NCI-H1694 (cell line): ENCODE measurements at regions not wholly inside any gene's neighbourhood (a gene's known extent, or its start where the extent isn't known, plus 50 kb on each side); places are given as distances from the start of the nearest gene placed in this dataset.

Experiments used
- DNase-seq: peaks from one replicate; lab custom pipeline; 2025; lab: John Stamatoyannopoulos, UW

GRCh38 chr13:34751492-34751891, 190.6 kb upstream of the NBEA start:
- no peak for DNase-seq

DNA sequence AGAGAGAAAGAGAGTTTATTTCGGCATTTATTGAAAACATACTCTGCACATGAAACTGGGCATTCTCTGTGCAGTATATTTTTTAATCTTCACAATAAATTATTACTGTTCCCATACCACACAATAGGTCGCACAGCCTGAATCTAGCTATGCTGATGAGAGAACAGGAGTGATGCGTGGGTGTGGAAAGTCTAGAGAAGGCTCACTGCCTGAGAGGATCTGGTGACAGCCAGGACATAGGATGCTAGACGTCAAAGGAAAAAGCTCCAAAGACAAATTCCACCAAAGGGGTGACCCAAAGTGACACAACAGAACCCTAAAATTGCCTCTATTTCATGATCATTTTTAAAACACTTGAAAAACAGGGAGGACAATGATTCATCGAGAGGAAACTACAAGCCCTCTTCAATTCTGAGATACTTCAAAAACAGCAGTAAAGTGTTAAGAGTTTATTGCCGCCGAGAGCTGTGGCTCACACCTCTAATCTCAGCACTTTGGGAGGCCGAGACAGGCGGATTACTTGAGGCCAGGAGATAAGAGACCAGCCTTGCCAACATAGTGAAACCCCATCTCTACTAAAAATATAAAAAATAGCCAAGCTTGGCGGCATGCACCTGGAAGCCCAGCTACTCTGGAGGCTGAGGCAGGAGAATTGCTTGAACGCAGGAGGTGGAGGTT, 189.6 kb upstream of the NBEA start:
- no peak for DNase-seq

DNA sequence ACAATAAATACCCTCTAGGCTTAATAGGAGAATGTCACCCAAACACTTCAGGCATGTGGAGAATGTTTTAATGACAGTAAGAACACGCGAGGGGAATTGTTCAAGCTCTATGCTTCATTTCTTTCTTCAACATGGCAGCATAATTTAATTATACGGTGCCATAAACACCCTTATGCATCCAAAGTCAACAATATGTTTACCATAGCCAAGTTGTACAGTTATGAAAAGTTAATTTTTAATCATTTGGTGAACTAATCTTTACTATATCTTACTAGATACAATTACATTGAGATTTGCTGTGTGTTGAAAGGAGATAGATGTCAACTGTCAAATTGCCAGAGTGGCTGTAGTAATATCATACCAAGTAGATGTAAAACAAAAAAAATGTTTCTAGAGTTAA, 185.9 kb upstream of the NBEA start:
- DNase-seq: no peak

DNA sequence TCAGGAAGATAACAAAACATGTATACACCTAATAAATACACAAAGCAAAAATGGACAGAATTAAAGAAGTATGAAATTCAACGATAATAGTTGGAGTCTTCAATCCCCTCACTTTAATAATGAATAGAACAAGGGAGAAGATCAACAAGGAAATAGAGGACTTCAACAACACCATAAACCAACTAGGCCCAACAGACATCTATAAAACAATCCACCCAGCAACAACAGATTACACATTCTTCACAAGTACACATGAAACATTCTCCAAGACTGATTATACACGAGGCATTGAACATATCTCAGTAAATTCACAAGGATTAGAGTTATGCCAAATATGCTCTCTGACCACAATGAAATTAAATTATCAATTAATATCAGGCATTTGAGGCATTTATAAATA, 185.5 kb upstream of the NBEA start:
- DNase-seq: no peak

- no peak for DNase-seq
These were observed 184.6 kb upstream of the NBEA start for GRCh38 chr13:34757441-34757840.

- DNase-seq: no peak
These were observed 183.4 kb upstream of the NBEA start for GRCh38 chr13:34758628-34759027.

DNA sequence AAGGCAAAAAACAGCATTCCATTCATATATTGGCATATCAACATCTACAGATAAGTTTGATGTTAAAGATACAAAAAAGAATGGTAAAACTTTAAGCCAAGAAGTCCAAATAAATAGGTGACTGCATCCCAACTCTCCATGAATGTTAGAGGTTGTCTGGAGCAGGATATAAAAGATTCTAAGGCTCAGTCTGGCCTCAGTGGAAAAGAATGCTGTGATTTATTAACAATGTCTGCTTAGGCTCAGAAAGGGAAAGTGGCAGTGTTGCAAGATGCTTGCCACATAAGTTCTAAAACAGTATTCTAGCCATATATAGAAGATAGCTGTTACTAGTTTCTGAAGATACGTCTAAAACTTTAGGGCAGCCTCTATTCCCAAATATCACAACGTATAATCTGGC, 179.8 kb upstream of the NBEA start:
- no peak for DNase-seq

DNA sequence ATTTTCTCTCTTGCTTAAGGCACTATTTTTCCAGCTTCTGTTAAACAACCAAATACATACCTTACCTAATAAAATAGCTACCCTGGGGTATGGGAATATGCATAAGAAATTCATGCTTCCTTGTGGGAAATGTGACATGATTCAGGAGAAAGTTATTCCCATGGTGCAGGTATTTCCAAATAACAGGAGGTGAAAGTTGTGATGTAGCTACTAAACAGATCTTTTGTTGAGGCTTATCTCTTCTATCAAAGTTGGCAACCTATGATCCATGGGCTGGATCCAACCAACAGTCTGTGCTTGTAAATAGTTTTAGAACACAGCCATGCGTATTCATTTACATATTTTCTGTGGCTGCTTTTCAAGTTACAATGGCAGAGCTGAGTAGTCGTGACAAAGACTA, 177.8 kb upstream of the NBEA start:
- DNase-seq: no peak

DNA sequence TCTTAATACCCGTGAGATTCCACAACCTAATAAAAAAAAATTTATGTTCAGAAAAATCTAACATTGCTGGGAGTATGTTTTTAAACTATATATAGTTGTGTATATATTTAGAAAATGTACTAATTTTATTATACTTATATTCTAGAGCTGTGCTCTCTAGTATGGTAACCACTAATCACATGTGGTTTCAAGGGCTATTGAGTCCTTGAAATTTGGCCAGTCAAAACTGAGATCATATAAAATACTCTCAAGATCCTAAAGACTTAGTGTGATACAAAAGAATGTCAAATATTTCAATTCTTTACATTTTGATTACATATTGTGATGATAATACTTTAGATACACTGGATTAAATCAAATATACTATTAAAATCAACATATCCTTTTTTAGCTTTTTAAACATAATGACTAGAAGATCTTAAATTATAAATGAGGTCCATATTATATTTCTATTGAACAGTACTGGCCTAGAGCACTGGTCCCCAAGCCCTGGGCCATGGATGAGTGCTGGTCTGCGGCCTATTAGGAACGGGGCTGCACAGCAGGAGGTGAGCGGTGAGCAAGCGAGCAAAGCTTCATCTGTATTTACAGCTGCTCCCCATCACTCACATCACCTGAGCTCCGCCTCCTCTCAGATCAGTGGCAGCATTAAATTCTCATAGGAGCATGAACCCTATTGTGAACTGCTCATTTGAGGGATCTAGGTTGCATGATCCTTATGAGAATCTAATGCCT, 176.5 kb upstream of the NBEA start:
- DNase-seq: no peak

DNA sequence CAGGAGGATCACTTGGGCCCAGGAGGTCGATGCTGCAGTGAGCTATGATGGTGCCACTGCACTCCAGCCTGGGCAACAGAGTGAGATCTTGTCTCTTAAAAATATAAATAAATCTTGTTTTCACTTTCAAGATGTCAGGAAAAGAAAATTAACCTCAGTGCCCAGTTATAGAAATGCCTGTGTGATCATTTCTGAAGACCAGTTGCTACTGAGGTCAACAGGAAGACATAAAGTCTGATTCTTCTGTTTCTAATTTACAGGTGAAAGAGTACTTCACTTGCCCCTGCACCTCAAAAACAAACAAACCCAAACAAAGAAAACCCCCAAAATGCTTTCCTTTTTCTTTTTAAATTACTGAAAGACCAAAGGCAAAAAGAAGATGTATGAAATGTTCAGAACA, 174.3 kb upstream of the NBEA start:
- DNase-seq: no peak

GRCh38 chr13:34772206-34772605, 169.9 kb upstream of the NBEA start:
- DNase-seq: no peak

DNA sequence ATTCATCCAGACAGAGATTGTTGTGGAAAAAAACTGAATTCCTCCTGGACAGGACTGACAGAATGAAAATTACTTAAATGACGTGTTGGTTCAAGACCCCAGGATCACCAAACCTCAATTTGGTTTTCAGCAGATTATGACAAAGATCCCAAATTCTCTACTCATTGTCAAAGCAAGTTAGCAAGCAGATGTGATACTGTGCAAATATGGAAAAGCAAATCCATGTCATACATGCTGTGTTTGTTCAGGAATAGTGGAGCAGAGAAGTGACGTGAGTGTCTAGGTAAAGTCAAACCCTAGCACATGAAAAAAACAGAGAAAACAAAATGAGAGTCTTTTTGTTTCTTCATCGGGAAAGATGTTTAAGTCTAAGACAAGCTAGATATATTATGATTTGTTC, 169.2 kb upstream of the NBEA start:
- DNase-seq: no peak

DNA sequence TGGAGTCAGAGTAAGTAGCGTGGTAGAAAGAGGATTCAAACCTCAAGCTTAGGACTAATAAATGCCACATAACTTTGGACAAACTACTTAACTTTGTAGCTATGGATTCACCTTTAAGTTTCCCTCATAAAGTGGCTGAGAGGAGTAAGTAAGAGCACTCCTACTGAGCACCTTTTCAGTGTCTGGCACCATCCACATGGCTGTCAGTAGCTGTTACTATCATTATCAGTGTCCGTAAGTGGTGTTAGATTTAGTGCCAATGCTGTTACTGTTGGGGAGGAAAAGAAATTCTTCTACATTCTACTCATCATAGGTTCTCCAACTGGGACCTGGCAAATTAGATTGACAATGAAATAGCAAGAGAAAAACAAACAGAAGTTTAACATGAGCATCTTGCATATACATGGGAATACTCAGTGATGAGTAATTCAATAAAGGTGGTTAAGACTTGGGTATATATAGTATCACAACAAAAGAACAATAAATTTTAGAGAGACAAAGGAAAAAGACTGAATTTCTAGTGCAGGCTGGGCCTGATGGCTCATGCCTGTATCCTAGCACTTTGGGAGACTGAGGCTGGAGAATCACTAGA, 165.6 kb upstream of the NBEA start:
- no peak for DNase-seq

- DNase-seq: no peak
These were observed 164.8 kb upstream of the NBEA start for GRCh38 chr13:34777089-34777913.

GRCh38 chr13:34777914-34778303, 164.2 kb upstream of the NBEA start:
- DNase-seq: no peak

DNA sequence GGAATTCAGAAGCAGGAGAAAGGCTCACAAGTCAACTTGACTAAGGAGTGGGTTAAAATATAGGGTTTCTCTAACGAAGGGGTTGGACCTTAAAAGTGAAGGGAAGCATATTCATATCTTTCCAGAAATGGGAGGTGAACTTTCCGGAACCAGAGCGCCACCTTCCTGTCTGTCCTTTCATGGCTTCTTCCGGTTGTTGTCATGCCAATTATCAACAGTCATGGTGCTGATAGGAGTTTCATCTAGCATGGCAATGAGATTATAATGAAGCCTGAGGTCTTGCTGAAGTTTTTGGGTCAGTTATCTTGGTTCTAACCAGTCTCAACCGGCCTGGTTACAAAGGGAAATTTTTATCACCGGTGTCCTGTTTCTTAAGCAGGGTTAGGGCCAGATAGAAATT, 162.9 kb upstream of the NBEA start:
- no peak for DNase-seq

GRCh38 chr13:34793301-34793700, 148.8 kb upstream of the NBEA start:
- DNase-seq: no peak

DNA sequence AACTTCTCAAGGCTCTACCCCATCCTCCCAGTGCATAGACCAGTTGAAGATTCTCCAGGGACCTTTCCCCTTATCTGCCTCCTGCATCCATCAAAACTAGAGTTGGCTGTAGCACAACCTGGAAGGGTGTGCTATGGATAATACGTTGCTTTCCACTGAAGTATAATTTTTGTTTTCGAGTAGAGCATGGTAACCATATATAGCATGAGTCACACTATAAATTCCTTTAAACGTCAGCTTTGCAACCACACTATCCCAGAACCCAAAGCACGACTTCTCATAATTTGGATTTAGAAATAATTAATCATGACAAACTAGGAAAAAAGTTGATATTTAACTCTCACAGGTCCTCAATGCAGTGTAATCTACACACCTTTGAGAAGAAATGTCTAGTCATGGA, 138.3 kb upstream of the NBEA start:
- no peak for DNase-seq

DNA sequence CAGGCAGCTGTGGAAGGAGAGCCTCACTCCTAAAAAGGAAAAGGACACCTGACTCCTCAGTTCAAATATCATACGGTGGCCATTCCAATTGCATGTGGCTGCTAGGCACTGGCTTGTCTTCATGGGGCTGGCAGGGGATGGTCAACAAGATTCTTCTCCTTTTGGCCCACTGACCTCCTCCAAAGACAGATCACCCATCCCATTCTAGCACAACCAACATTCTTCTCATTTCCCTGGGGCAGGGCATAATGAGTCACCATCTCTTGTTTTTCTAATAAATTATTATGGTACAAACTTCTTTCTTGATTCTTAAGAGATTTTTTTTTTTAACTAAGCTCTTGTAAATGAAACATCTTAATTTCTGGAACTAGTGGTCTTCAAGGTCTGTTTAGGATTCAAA, 136.7 kb upstream of the NBEA start:
- DNase-seq: no peak

DNA sequence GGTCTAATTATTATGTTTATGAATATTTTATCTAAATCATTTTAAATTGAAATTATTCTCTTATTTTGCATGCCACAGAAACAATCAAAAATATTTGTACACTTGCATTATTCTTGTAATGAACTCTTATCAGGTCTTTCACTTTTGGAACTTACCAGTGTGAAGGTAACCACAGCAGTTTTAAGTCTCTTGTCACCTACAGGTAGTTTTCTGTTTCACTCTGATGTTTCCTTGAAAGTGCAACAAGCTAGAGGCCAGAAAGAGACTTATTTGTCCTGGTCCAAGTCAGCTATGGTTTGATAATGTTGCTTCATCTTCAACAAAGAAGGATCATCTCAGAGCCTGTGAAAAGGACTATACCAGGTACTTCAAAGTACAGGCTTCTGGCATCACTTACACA, 133.4 kb upstream of the NBEA start:
- no peak for DNase-seq

DNA sequence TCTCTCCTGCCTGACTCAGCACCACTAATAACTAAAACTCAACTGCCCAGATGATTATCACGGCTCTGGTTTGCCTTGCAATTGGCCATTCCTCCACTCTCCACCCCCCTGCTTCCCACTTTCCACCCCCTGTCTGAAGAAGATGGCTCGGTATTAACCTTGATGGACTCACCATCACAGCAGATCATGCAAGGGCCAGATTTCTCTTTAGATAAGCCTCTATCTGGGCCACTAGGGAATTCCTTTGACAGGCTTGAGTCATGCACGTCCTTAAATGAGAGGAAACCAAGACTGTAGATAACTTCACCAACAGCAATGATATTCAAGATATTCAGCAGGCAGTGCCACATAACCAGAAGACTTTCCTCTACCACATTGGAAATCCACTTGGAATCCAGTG, 131.1 kb upstream of the NBEA start:
- DNase-seq: no peak

DNA sequence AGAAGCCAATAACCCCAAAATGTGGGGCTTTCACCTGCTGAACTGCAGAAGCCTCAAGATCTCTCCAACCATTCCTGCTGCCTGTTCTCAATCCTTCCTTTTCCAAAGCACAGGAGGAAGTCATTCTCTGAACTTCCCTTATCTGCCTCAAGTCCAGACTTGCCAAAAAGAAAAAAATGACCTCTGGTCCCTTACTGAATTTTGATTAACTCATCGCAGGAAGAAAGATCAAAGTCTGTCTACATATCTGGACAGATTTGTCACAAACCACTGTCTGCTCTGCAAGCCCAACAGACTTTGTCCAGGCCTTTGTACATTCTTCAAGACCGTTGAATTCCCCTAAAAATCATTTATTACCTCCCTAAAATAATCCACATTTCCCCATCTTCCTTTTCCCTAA, 126.5 kb upstream of the NBEA start:
- DNase-seq: no peak
